IMR-90 (cell line): ENCODE measurements at regions not wholly inside any gene's neighbourhood (a gene's known extent, or its start where the extent isn't known, plus 50 kb on each side); places are given as distances from the start of the nearest gene placed in this dataset.

Experiments used
- ATAC-seq: fragments of 200-7000 bp; cut with Tn5 transposase; 2 replicates; pipeline ENCODE4 v1.9.1; 2020; ENCODE audit warnings: low read depth, mild to moderate bottlenecking, moderate library complexity
- BruUV-seq: library from RNA; stranded (reverse); fragments of 400-500 nt; replicated peaks from 2 replicates; lab custom pipeline; 2021; lab: Mats Ljungman, UMichigan
- CTCF ChIA-PET: fragments of 300-600 bp; formaldehyde crosslinking; extraction: SDS; loops from one replicate; lab custom pipeline; 2021; ENCODE audit warnings: antibody characterized with exemption; lab: Yijun Ruan, JAX
- POLR2A ChIA-PET: fragments of 300-600 bp; sonication (Branson Sonifier 250); formaldehyde crosslinking; loops from one replicate; lab custom pipeline; 2022; ENCODE audit warnings: antibody characterized with exemption; ENCODE audit not compliant: unreplicated experiment; lab: Charles Lee
- DNase-seq: peaks from one replicate; pipeline ENCODE4 v3.0.0; 2013
- H2AFZ ChIP-seq: replicated peaks from 2 replicates; pipeline ENCODE3; 2013; ENCODE audit warnings: low read length, mild to moderate bottlenecking; ENCODE audit not compliant: poor library complexity
- H2AK5ac ChIP-seq: 2 replicates; pipeline ENCODE4 v1.6.1; 2013; ENCODE audit warnings: low read depth, low read length, inconsistent platforms
- H2AK9ac ChIP-seq: replicated peaks from 2 replicates; pipeline ENCODE3; 2013; ENCODE audit warnings: mild to moderate bottlenecking, low read depth, low read length, moderate library complexity; ENCODE audit not compliant: poor library complexity
- H2BK120ac ChIP-seq: 2 replicates; pipeline ENCODE4 v1.6.1; 2013; ENCODE audit warnings: low read depth, low read length, inconsistent platforms
- H2BK15ac ChIP-seq: 3 replicates; pipeline ENCODE4 v1.6.1; 2013; ENCODE audit warnings: low read depth, low read length, inconsistent platforms
- H2BK20ac ChIP-seq: 2 replicates; pipeline ENCODE4 v1.6.1; 2013; ENCODE audit warnings: low read depth, mild to moderate bottlenecking, inconsistent platforms, low read length, moderate library complexity
- H2BK5ac ChIP-seq: 2 replicates; pipeline ENCODE4 v1.6.1; 2013; ENCODE audit warnings: mild to moderate bottlenecking, low read depth, low read length, inconsistent platforms; ENCODE audit not compliant: poor library complexity, severe bottlenecking
- H3K14ac ChIP-seq: replicated peaks from 2 replicates; pipeline ENCODE4 v1.6.1; 2013; ENCODE audit warnings: low read depth, low read length, inconsistent platforms
- H3K18ac ChIP-seq: 2 replicates; pipeline ENCODE4 v1.6.1; 2013; ENCODE audit warnings: low read depth, low read length, control low read depth
- H3K23ac ChIP-seq: 2 replicates; pipeline ENCODE4 v1.6.1; 2013; ENCODE audit warnings: low read depth, low read length, inconsistent platforms
- H3K27ac ChIP-seq: 2 replicates; pipeline ENCODE4 v1.5.1; 2013; ENCODE audit warnings: mild to moderate bottlenecking, control low read depth, low read length; ENCODE audit not compliant: insufficient read depth
- H3K27me3 ChIP-seq: 2 replicates; pipeline ENCODE4 v1.6.1; 2013; ENCODE audit warnings: low read length; ENCODE audit not compliant: control insufficient read depth, insufficient read depth
- H3K36me3 ChIP-seq: 2 replicates; pipeline ENCODE4 v1.6.1; 2013; ENCODE audit warnings: low read length, mixed read lengths; ENCODE audit not compliant: control insufficient read depth, insufficient read depth
- H3K4ac ChIP-seq: 2 replicates; pipeline ENCODE4 v1.6.1; 2013; ENCODE audit warnings: low read depth, low read length, inconsistent platforms
- H3K4me1 ChIP-seq: 2 replicates; pipeline ENCODE4 v1.6.1; 2013; ENCODE audit warnings: low read length, mixed read lengths; ENCODE audit not compliant: control insufficient read depth, insufficient read depth
- H3K4me2 ChIP-seq: 2 replicates; pipeline ENCODE4 v1.6.1; 2013; ENCODE audit warnings: low read depth, mild to moderate bottlenecking, control low read depth, low read length, moderate library complexity
- H3K4me3 ChIP-seq: 2 replicates; pipeline ENCODE4 v1.5.1; 2013; ENCODE audit warnings: low read depth, mild to moderate bottlenecking, control low read depth, low read length, moderate library complexity; ENCODE audit not compliant: insufficient read depth
- H3K56ac ChIP-seq: 2 replicates; pipeline ENCODE4 v1.6.1; 2013; ENCODE audit warnings: low read length, inconsistent platforms; ENCODE audit not compliant: insufficient read depth; ENCODE audit errors: extremely low read depth
- H3K79me1 ChIP-seq, 2 experiments: 2 replicates each; pipeline ENCODE4 v1.6.1; 2013; ENCODE audit warnings: low read length in 2 of 2, inconsistent platforms in 1 of 2, low read depth in 1 of 2
- H3K9ac ChIP-seq: 2 replicates; pipeline ENCODE4 v1.6.1; 2013; ENCODE audit warnings: low read depth, low read length, control low read depth
- H3K9me1 ChIP-seq: 2 replicates; pipeline ENCODE4 v1.6.1; 2013; ENCODE audit warnings: low read length, inconsistent platforms; ENCODE audit not compliant: insufficient read depth
- H3K9me3 ChIP-seq: 2 replicates; pipeline ENCODE4 v1.6.1; 2013; ENCODE audit warnings: low read length; ENCODE audit not compliant: control insufficient read depth, insufficient read depth
- H4K20me1 ChIP-seq: 2 replicates; pipeline ENCODE4 v1.6.1; 2013; ENCODE audit warnings: low read length, inconsistent platforms; ENCODE audit not compliant: insufficient read depth
- H4K5ac ChIP-seq: 2 replicates; pipeline ENCODE4 v1.6.1; 2013; ENCODE audit warnings: mild to moderate bottlenecking, low read depth, low read length, control low read depth
- H4K8ac ChIP-seq, 2 experiments: 2 replicates each; pipeline ENCODE4 v1.6.1; 2013; ENCODE audit warnings: low read depth in 2 of 2, low read length in 2 of 2, control low read depth in 1 of 2, inconsistent platforms in 1 of 2
- H4K91ac ChIP-seq: 2 replicates; pipeline ENCODE4 v1.6.1; 2013; ENCODE audit warnings: low read depth, low read length, inconsistent platforms; ENCODE audit not compliant: insufficient read depth
- BHLHE40 ChIP-seq: fragments of 150-350 bp; IDR thresholded peaks from 2 replicates; pipeline ENCODE4 v1.6.1; 2016; ENCODE audit warnings: mild to moderate bottlenecking, low read depth, low read length
- CEBPB ChIP-seq: IDR thresholded peaks from 2 replicates; pipeline ENCODE4 v1.6.1; 2012; ENCODE audit warnings: low read depth, low read length, improper control_type of control experiment
- FOS ChIP-seq: fragments of 150-350 bp; IDR thresholded peaks from 2 replicates; pipeline ENCODE4 v1.6.1; 2016; ENCODE audit warnings: low read depth, low read length
- MAFK ChIP-seq: IDR thresholded peaks from 2 replicates; pipeline ENCODE4 v1.6.1; 2012; ENCODE audit warnings: low read depth, low read length, improper control_type of control experiment
- POLR2A ChIP-seq: IDR thresholded peaks from 2 replicates; pipeline ENCODE4 v1.6.1; 2012; ENCODE audit warnings: mild to moderate bottlenecking, low read depth, low read length
- RAD21 ChIP-seq: IDR thresholded peaks from 2 replicates; pipeline ENCODE4 v1.6.1; 2012; ENCODE audit warnings: low read length, improper control_type of control experiment
- RCOR1 ChIP-seq: IDR thresholded peaks from 2 replicates; pipeline ENCODE4 v1.6.1; 2012; ENCODE audit warnings: mild to moderate bottlenecking, low read length, improper control_type of control experiment; ENCODE audit not compliant: insufficient replicate concordance
- RFX5 ChIP-seq: IDR thresholded peaks from 2 replicates; pipeline ENCODE4 v1.8.0; 2012; ENCODE audit warnings: low read depth, mild to moderate bottlenecking, low read length, moderate library complexity
- WGBS, 2 experiments: methylation state at CpG; one replicate each; pipeline versions ENCODE4 v1.1.5 to v1.1.7; 2013; ENCODE audit warnings: missing lambda C conversion rate in 2 of 2; ENCODE audit not compliant: insufficient read length in 1 of 2; ENCODE audit errors: extremely low coverage in 2 of 2; 5-methylcytosine and 5-hydroxymethylcytosine counted together
- dilution Hi-C: fragments of 300-500 bp; cut with HindIII; formaldehyde crosslinking; loops from one replicate; pipeline ENCODE4 v1.14.3; 2018; ENCODE audit warnings: low sequenced_read_pairs; ENCODE audit not compliant: unreplicated experiment
- in situ Hi-C: fragments of 300-500 bp; cut with MboI; formaldehyde crosslinking; loops from 3 replicates; pipeline ENCODE4 v1.14.3; 2019; ENCODE audit warnings: low sequenced_read_pairs, inconsistent platforms, mixed read lengths
- intact Hi-C: fragments of 100-400 bp; cut with micrococcal nuclease; formaldehyde crosslinking; loops from 2 replicates; pipeline ENCODE4 v1.10.0; 2022
- TF ChIP-seq, protein P1 (sequence below): fragments of 150-350 bp; IDR thresholded peaks from 2 replicates; pipeline ENCODE4 v1.6.1; 2017; ENCODE audit warnings: mild to moderate bottlenecking, antibody characterized with exemption, low read length, low read depth
- TF ChIP-seq, protein P2 (sequence below): conservative IDR thresholded peaks from 2 replicates; pipeline ENCODE4 v1.5.1; 2012; ENCODE audit warnings: mild to moderate bottlenecking, low read depth, low read length, improper control_type of control experiment

DNA sequence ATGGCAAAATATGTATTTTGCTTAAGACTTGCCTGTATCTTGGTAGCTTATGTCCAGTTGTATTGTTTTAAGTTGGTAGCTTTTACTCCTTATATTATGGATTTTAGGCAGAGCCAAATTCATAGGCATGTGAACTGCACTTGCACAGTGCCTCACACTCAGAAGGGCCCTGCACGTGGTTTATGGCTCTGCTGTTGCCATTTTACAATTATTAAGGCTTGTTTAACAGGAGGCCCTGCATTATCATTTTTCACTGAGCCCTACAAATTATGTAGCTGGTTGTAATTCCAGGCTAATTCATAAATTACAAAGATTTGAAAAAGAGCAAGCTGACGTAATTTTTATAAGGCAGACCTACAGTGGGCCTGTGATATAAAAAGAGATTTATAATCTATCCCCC is 537.6 kb upstream of the UBE2E2 start:
- H3K9me3 ChIP-seq = no peaks in the 10 kb centered on the region
- no peak overlapping the region for H2BK5ac ChIP-seq
- H3K27ac ChIP-seq = no peak overlapping the region
- H2AK5ac ChIP-seq = no peak overlapping the region
- no peak overlapping the region for H3K4ac ChIP-seq
- in situ Hi-C loops = no loop called here
- no peak overlapping the region for H4K5ac ChIP-seq
- H2BK120ac ChIP-seq = no peak overlapping the region
- CTCF ChIA-PET = no interaction called here
- no peaks in the 10 kb centered on the region for H3K27me3 ChIP-seq
- no peak overlapping the region for H2BK20ac ChIP-seq
- no peaks in the 10 kb centered on the region for H3K79me1 ChIP-seq
- intact Hi-C loops = no loop called here
- H3K4me3 ChIP-seq = no peak overlapping the region
- ATAC-seq (no peak), DNase-seq (no peak)
- no peak overlapping the region for H2BK15ac ChIP-seq
- H3K9me1 ChIP-seq = no peaks in the 10 kb centered on the region
- H3K4me1 ChIP-seq = no peaks in the 10 kb centered on the region
- TF ChIP-seq BHLHE40 (no peak), FOS (no peak), POLR2A (no peak), RFX5 (no peak), CEBPB (no peak), RAD21 (no peak), RCOR1 (no peak), MAFK (no peak)
- TF ChIP-seq, protein P1, sequence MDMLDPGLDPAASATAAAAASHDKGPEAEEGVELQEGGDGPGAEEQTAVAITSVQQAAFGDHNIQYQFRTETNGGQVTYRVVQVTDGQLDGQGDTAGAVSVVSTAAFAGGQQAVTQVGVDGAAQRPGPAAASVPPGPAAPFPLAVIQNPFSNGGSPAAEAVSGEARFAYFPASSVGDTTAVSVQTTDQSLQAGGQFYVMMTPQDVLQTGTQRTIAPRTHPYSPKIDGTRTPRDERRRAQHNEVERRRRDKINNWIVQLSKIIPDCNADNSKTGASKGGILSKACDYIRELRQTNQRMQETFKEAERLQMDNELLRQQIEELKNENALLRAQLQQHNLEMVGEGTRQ = no peak
- TF ChIP-seq, protein P2, sequence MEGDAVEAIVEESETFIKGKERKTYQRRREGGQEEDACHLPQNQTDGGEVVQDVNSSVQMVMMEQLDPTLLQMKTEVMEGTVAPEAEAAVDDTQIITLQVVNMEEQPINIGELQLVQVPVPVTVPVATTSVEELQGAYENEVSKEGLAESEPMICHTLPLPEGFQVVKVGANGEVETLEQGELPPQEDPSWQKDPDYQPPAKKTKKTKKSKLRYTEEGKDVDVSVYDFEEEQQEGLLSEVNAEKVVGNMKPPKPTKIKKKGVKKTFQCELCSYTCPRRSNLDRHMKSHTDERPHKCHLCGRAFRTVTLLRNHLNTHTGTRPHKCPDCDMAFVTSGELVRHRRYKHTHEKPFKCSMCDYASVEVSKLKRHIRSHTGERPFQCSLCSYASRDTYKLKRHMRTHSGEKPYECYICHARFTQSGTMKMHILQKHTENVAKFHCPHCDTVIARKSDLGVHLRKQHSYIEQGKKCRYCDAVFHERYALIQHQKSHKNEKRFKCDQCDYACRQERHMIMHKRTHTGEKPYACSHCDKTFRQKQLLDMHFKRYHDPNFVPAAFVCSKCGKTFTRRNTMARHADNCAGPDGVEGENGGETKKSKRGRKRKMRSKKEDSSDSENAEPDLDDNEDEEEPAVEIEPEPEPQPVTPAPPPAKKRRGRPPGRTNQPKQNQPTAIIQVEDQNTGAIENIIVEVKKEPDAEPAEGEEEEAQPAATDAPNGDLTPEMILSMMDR = no peak
- dilution Hi-C loops = no loop called here
- POLR2A ChIA-PET = no interaction called here
- H2AFZ ChIP-seq = no peak overlapping the region
- no peak overlapping the region for H3K4me2 ChIP-seq
- H4K91ac ChIP-seq = no peak overlapping the region
- H4K8ac ChIP-seq = no peak overlapping the region
- no peak overlapping the region for H2AK9ac ChIP-seq
- H3K56ac ChIP-seq = no peak overlapping the region
- BruUV-seq = no TSS peak
- no CpG with 5 or more reads among the region's 2 CpGs for WGBS, 2 experiments
- H3K18ac ChIP-seq = no peak overlapping the region
- no peak overlapping the region for H3K23ac ChIP-seq
- no peak overlapping the region for H3K9ac ChIP-seq
- no peak overlapping the region for H3K14ac ChIP-seq
- no peaks in the 10 kb centered on the region for H3K36me3 ChIP-seq
- H4K20me1 ChIP-seq = no peaks in the 10 kb centered on the region
